HFF-Myc (cell line): ENCODE measurements at regions not wholly inside any gene's neighbourhood (a gene's known extent, or its start where the extent isn't known, plus 50 kb on each side); places are given as distances from the start of the nearest gene placed in this dataset.
"Not testable (repeated sequence)": the region's sequence is repeated elsewhere in the genome, so short reads cannot be mapped to it uniquely, and the experiment has no call there.

Experiments
- DNase-seq: peaks from one replicate; pipeline ENCODE4 v3.0.0-alpha.2; 2011; ENCODE audit warnings: low read depth; ENCODE audit errors: extremely low read depth
- H3K4me3 ChIP-seq: replicated peaks from 2 replicates; pipeline ENCODE4 v1.5.1; 2011; ENCODE audit warnings: low read depth, mild to moderate bottlenecking, control low read depth, low read length
- CTCF ChIP-seq: IDR thresholded peaks from 2 replicates; pipeline ENCODE4 v1.5.1; 2012; ENCODE audit warnings: mild to moderate bottlenecking, low read depth, low read length, control low read depth; ENCODE audit errors: missing control alignments

- no peak overlapping the region for H3K4me3 ChIP-seq
- TF ChIP-seq CTCF = no peak
- DNase-seq = no peak
Observed at GRCh38 chr3:184450547-184450946, 70.7 kb downstream of the CHRD start.

GRCh38 chr3:184453296-184453695, 73.4 kb downstream of the CHRD start:
- no peak for DNase-seq
- no peak for TF ChIP-seq CTCF
- no peak overlapping the region for H3K4me3 ChIP-seq

- DNase-seq = no peak
- no peak for TF ChIP-seq CTCF
- no peak overlapping the region for H3K4me3 ChIP-seq
Observed at GRCh38 chr3:184455991-184456390, 76.1 kb downstream of the CHRD start.

- DNase-seq = no peak
- no peak overlapping the region for H3K4me3 ChIP-seq
- no peak for TF ChIP-seq CTCF
Observed at GRCh38 chr3:184456476-184456875, 76.6 kb downstream of the CHRD start.

- no peak for TF ChIP-seq CTCF
- no peak for DNase-seq
Observed at GRCh38 chr3:184457329-184457728, 77.5 kb downstream of the CHRD start.

GRCh38 chr3:184457784-184458377, 78.0 kb downstream of the CHRD start:
- DNase-seq, H3K4me3 ChIP-seq: not testable (repeated sequence)

More at GRCh38 chr3:184457329-184457728, 77.5 kb downstream of the CHRD start:
- H3K4me3 ChIP-seq = no peak overlapping the region

GRCh38 chr3:184459355-184459754, 79.5 kb downstream of the CHRD start:
- no peak for TF ChIP-seq CTCF
- no peak overlapping the region for H3K4me3 ChIP-seq
- DNase-seq = no peak
